Peyer's patch (tissue), 4 donors: ENCODE measurements at regions not wholly inside any gene's neighbourhood (a gene's known extent, or its start where the extent isn't known, plus 50 kb on each side); places are given as distances from the start of the nearest gene placed in this dataset.

ENCODE experiments used
- POLR2A ChIP-seq, 2 donors: fragments of 450-650 bp; IDR thresholded peaks; one replicate each; pipeline ENCODE4 v1.5.1; 2017; ENCODE audit warnings: antibody characterized with exemption in 2 of 2, mild to moderate bottlenecking in 2 of 2, moderate library complexity in 2 of 2
- TF ChIP-seq, protein P1 (sequence below), 6 experiments: fragments of 450-650 bp in 4 of 6; fragments of 200-600 bp in 2 of 6; sonication (generic) in 1 of 6; IDR thresholded peaks; one replicate each; pipeline ENCODE4 v1.5.1; 2017 to 2019; ENCODE audit warnings: antibody characterized with exemption in 6 of 6, mild to moderate bottlenecking in 3 of 6, moderate library complexity in 1 of 6

DNA sequence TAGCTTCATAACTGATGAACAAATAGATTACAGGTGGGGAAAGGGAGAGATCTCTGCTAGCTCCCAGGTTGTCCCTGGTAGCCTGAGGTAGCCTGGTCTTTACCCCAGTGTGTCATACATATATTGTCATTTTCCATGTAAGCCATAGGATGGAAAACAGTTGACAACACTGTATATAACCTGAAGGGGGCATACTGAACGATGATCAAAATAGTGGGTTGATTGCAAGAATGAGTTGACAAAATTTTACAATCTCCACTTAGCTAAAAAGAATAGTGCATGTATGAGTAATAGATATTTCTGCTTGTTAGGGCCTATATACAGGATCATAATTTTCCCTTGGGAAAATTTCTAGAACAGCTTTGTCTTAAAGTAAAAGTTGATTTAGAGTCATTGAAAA, 304.1 kb upstream of the HAND2 start:
- no peak for TF ChIP-seq POLR2A (IDR thresholded peaks at IDR 0.05)
- TF ChIP-seq, protein P1, sequence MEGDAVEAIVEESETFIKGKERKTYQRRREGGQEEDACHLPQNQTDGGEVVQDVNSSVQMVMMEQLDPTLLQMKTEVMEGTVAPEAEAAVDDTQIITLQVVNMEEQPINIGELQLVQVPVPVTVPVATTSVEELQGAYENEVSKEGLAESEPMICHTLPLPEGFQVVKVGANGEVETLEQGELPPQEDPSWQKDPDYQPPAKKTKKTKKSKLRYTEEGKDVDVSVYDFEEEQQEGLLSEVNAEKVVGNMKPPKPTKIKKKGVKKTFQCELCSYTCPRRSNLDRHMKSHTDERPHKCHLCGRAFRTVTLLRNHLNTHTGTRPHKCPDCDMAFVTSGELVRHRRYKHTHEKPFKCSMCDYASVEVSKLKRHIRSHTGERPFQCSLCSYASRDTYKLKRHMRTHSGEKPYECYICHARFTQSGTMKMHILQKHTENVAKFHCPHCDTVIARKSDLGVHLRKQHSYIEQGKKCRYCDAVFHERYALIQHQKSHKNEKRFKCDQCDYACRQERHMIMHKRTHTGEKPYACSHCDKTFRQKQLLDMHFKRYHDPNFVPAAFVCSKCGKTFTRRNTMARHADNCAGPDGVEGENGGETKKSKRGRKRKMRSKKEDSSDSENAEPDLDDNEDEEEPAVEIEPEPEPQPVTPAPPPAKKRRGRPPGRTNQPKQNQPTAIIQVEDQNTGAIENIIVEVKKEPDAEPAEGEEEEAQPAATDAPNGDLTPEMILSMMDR (IDR thresholded peaks at IDR 0.05) = no peak
